Keratinocyte (primary cell): ENCODE measurements at regions not wholly inside any gene's neighbourhood (a gene's known extent, or its start where the extent isn't known, plus 50 kb on each side); places are given as distances from the start of the nearest gene placed in this dataset.
A peak's percentile ranks its signal among the peaks of the same experiment; 100 is the strongest.

Experiments used
- DNase-seq: peaks from one replicate; pipeline ENCODE4 v3.0.0-alpha.2; 2011; ENCODE audit warnings: low read depth, missing footprints, low spot score
- FAIRE-seq: peaks from 2 replicates; lab custom pipeline; 2011; peaks lifted over from hg19 to GRCh38; lab: Jason Lieb, UNC
- H2AFZ ChIP-seq: 2 replicates; pipeline ENCODE4 v1.6.0; 2012; ENCODE audit warnings: low read length, control low read depth, inconsistent platforms; ENCODE audit not compliant: control insufficient read depth
- H3K27ac ChIP-seq: 2 replicates; pipeline ENCODE4 v1.5.1; 2011; ENCODE audit warnings: low read length; ENCODE audit not compliant: control insufficient read depth, insufficient read depth
- H3K27me3 ChIP-seq: 3 replicates; pipeline ENCODE4 v1.6.0; 2011; ENCODE audit warnings: low read length; ENCODE audit not compliant: control insufficient read depth, insufficient read depth; ENCODE audit errors: extremely low read depth
- H3K36me3 ChIP-seq, 2 experiments: 2 replicates in 1 of 2; 3 replicates in 1 of 2; pipeline ENCODE4 v1.5.1; 2011; ENCODE audit warnings: low read length in 2 of 2, mild to moderate bottlenecking in 1 of 2; ENCODE audit not compliant: control insufficient read depth in 2 of 2, insufficient read depth in 2 of 2; ENCODE audit errors: extremely low read depth in 1 of 2
- H3K4me1 ChIP-seq: 3 replicates; pipeline ENCODE4 v1.5.1; 2011; ENCODE audit warnings: low read length; ENCODE audit not compliant: control insufficient read depth, insufficient read depth; ENCODE audit errors: extremely low read depth
- H3K4me2 ChIP-seq: 3 replicates; pipeline ENCODE4 v1.6.0; 2011; ENCODE audit warnings: low read depth, low read length; ENCODE audit not compliant: control insufficient read depth, insufficient read depth; ENCODE audit errors: extremely low read depth
- H3K4me3 ChIP-seq, 3 experiments: fragments of 200-600 bp in 1 of 3; sonication (generic) in 1 of 3; 2 replicates in 2 of 3; 3 replicates in 1 of 3; pipeline ENCODE4 v1.5.1; 2011 to 2016; ENCODE audit warnings: low read length in 3 of 3, mild to moderate bottlenecking in 3 of 3, control low read depth in 2 of 3, inconsistent platforms in 1 of 3, low read depth in 1 of 3, mixed read lengths in 1 of 3, mixed run types in 1 of 3, moderate library complexity in 1 of 3; ENCODE audit not compliant: control insufficient read depth in 2 of 3, insufficient read depth in 2 of 3; ENCODE audit errors: extremely low read depth in 1 of 3
- H3K79me2 ChIP-seq: 2 replicates; pipeline ENCODE4 v1.6.0; 2012; ENCODE audit warnings: low read length; ENCODE audit not compliant: control insufficient read depth, insufficient read depth
- H3K9ac ChIP-seq: 3 replicates; pipeline ENCODE4 v1.6.0; 2011; ENCODE audit warnings: low read length; ENCODE audit not compliant: control insufficient read depth, insufficient read depth; ENCODE audit errors: extremely low read depth
- H3K9me1 ChIP-seq: 3 replicates; pipeline ENCODE4 v1.6.0; 2011; ENCODE audit warnings: low read length; ENCODE audit not compliant: control insufficient read depth, insufficient read depth; ENCODE audit errors: extremely low read depth
- H3K9me3 ChIP-seq: 2 replicates; pipeline ENCODE4 v1.5.1; 2012; ENCODE audit warnings: low read depth, low read length; ENCODE audit not compliant: control insufficient read depth
- H4K20me1 ChIP-seq: 3 replicates; pipeline ENCODE4 v1.6.0; 2011; ENCODE audit warnings: low read length; ENCODE audit not compliant: control insufficient read depth, insufficient read depth; ENCODE audit errors: extremely low read depth
- CTCF ChIP-seq, 3 experiments: IDR thresholded peaks in 1 of 3; conservative IDR thresholded peaks in 1 of 3; optimal IDR thresholded peaks in 1 of 3; 2 replicates in 2 of 3; 3 replicates in 1 of 3; pipeline versions ENCODE3 to v1.5.1; 2011; ENCODE audit warnings: low read length in 3 of 3, mild to moderate bottlenecking in 3 of 3, moderate library complexity in 2 of 3, control low read depth in 1 of 3, inconsistent platforms in 1 of 3; ENCODE audit not compliant: insufficient read depth in 2 of 3; ENCODE audit errors: extremely low read depth in 1 of 3
- EZH2 ChIP-seq: IDR thresholded peaks from one replicate; pipeline ENCODE4 v1.6.1; 2012; ENCODE audit warnings: inconsistent platforms, mild to moderate bottlenecking, low read length, moderate library complexity
- dilution Hi-C: fragments of 300-500 bp; cut with MboI; formaldehyde crosslinking; loops from one replicate; pipeline ENCODE4 v1.7.0; 2020; ENCODE audit warnings: low sequenced_read_pairs; ENCODE audit not compliant: extremely low pct_ligation_motif_present

- FAIRE-seq, result no peak
- H3K79me2 ChIP-seq, result no peaks in the 10 kb centered on the region
- no peaks in the 10 kb centered on the region for H3K36me3 ChIP-seq
- H3K27me3 ChIP-seq, result no peaks in the 10 kb centered on the region
- peak overlapping the region; percentile 86 for H2AFZ ChIP-seq
- H4K20me1 ChIP-seq, result no peaks in the 10 kb centered on the region
- peak overlapping the region; percentile 0 for H3K27ac ChIP-seq
- H3K9ac ChIP-seq, result no peak overlapping the region
- no peak for DNase-seq
- H3K9me1 ChIP-seq, result no peaks in the 10 kb centered on the region
- peaks cover 15% of the 10 kb centered on the region for H3K4me1 ChIP-seq
- H3K9me3 ChIP-seq, result no peaks in the 10 kb centered on the region
- dilution Hi-C loops, result no loop called here
- H3K4me3 ChIP-seq, result no peak overlapping the region
- no peak for TF ChIP-seq CTCF (optimal IDR thresholded peaks at IDR 0.05 in 1 of 3, IDR thresholded peaks at IDR 0.05 in 1 of 3, conservative IDR thresholded peaks at IDR 0.05 in 1 of 3; ENCODE audit: extremely low read depth in 1 of 3, insufficient read depth in 2 of 3, low read length in 3 of 3)
- TF ChIP-seq EZH2, result no peak
- peak overlapping the region; percentile 7 for H3K4me2 ChIP-seq
Measured at GRCh38 chr1:43034195-43034658, 75.6 kb upstream of the SLC2A1 start.

- DNase-seq (no peak), FAIRE-seq (no peak)
- Histone ChIP-seq H4K20me1 (no peaks in the 10 kb centered on the region), H3K4me2 (no peak overlapping the region), H3K9me1 (no peaks in the 10 kb centered on the region), H3K9ac (no peak overlapping the region), H3K79me2 (no peaks in the 10 kb centered on the region), H3K27me3 (no peaks in the 10 kb centered on the region), H3K36me3 (no peaks in the 10 kb centered on the region), H3K27ac (no peak overlapping the region), H3K4me3 (no peak overlapping the region), H2AFZ (peak overlapping the region; percentile 59), H3K4me1 (peaks cover 15% of the 10 kb centered on the region), H3K9me3 (no peaks in the 10 kb centered on the region)
- dilution Hi-C loops, result no loop called here
- TF ChIP-seq EZH2, result no peak
- TF ChIP-seq CTCF (optimal IDR thresholded peaks at IDR 0.05 in 1 of 3, IDR thresholded peaks at IDR 0.05 in 1 of 3, conservative IDR thresholded peaks at IDR 0.05 in 1 of 3; ENCODE audit: extremely low read depth in 1 of 3, insufficient read depth in 2 of 3, low read length in 3 of 3), result no peak
Measured at GRCh38 chr1:43031316-43032203, 72.9 kb upstream of the SLC2A1 start.
